ENCODE measurements at regions not wholly inside any gene's neighbourhood (a gene's known extent, or its start where the extent isn't known, plus 50 kb on each side); places are given as distances from the start of the nearest gene placed in this dataset.

DNA sequence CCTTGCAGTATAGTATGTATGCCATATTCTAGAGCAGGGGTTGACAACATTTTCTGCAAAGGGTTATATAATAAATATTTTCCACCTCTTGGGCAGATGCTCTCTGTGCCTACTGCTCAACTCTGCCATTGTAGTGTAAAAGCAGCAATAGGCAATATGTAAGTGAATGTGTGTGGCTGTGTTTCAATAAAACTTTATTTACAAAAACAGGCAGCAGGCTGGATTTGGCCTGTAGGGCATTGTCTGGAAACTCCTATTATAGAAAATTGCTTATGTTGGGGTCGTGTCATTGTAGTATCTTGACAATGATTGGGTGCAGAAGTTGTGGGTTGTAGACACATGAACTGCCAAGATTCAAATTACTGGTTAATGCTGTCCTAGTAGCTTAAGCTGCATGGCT lies 153.6 kb upstream of the CNTN3 start:
- CTCF ChIA-PET = no interaction called here
- intact Hi-C loops (cut with micrococcal nuclease) = no loop called here
- TF ChIP-seq SIN3A (IDR thresholded peaks at IDR 0.05; ENCODE audit: low read depth) (no peak), YY1 (IDR thresholded peaks at IDR 0.05; ENCODE audit: extremely low read depth, insufficient replicate concordance, low read depth, low read length) (no peak), ELF1 (IDR thresholded peaks at IDR 0.05; ENCODE audit: borderline replicate concordance, low read depth) (no peak), EZH2phosphoT487 (IDR thresholded peaks at IDR 0.05; ENCODE audit: borderline replicate concordance) (no peak), POLR2A (IDR thresholded peaks at IDR 0.05; ENCODE audit: borderline replicate concordance, extremely low read depth, insufficient read depth, insufficient read length) (no peak), SP1 (IDR thresholded peaks at IDR 0.05; ENCODE audit: low read depth) (no peak), SRF (IDR thresholded peaks at IDR 0.05; ENCODE audit: low read depth) (no peak), FOSL1 (IDR thresholded peaks at IDR 0.05; ENCODE audit: low read depth) (no peak), CEBPB (IDR thresholded peaks at IDR 0.05; ENCODE audit: low read depth) (no peak), POLR2AphosphoS5 (IDR thresholded peaks at IDR 0.05; ENCODE audit: low read depth, low read length) (no peak)
- TF ChIP-seq, protein P1, sequence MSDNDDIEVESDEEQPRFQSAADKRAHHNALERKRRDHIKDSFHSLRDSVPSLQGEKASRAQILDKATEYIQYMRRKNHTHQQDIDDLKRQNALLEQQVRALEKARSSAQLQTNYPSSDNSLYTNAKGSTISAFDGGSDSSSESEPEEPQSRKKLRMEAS (IDR thresholded peaks at IDR 0.05) = no peak
- TF ChIP-seq, protein P2, sequence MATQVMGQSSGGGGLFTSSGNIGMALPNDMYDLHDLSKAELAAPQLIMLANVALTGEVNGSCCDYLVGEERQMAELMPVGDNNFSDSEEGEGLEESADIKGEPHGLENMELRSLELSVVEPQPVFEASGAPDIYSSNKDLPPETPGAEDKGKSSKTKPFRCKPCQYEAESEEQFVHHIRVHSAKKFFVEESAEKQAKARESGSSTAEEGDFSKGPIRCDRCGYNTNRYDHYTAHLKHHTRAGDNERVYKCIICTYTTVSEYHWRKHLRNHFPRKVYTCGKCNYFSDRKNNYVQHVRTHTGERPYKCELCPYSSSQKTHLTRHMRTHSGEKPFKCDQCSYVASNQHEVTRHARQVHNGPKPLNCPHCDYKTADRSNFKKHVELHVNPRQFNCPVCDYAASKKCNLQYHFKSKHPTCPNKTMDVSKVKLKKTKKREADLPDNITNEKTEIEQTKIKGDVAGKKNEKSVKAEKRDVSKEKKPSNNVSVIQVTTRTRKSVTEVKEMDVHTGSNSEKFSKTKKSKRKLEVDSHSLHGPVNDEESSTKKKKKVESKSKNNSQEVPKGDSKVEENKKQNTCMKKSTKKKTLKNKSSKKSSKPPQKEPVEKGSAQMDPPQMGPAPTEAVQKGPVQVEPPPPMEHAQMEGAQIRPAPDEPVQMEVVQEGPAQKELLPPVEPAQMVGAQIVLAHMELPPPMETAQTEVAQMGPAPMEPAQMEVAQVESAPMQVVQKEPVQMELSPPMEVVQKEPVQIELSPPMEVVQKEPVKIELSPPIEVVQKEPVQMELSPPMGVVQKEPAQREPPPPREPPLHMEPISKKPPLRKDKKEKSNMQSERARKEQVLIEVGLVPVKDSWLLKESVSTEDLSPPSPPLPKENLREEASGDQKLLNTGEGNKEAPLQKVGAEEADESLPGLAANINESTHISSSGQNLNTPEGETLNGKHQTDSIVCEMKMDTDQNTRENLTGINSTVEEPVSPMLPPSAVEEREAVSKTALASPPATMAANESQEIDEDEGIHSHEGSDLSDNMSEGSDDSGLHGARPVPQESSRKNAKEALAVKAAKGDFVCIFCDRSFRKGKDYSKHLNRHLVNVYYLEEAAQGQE (IDR thresholded peaks at IDR 0.05; ENCODE audit: low read depth) = no peak
- TF ChIP-seq, protein P3, sequence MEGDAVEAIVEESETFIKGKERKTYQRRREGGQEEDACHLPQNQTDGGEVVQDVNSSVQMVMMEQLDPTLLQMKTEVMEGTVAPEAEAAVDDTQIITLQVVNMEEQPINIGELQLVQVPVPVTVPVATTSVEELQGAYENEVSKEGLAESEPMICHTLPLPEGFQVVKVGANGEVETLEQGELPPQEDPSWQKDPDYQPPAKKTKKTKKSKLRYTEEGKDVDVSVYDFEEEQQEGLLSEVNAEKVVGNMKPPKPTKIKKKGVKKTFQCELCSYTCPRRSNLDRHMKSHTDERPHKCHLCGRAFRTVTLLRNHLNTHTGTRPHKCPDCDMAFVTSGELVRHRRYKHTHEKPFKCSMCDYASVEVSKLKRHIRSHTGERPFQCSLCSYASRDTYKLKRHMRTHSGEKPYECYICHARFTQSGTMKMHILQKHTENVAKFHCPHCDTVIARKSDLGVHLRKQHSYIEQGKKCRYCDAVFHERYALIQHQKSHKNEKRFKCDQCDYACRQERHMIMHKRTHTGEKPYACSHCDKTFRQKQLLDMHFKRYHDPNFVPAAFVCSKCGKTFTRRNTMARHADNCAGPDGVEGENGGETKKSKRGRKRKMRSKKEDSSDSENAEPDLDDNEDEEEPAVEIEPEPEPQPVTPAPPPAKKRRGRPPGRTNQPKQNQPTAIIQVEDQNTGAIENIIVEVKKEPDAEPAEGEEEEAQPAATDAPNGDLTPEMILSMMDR (IDR thresholded peaks at IDR 0.05 in 2 of 3, conservative IDR thresholded peaks at IDR 0.05 in 1 of 3; ENCODE audit: borderline replicate concordance in 1 of 3, insufficient read depth in 1 of 3, low read depth in 2 of 3, low read length in 2 of 3) = no peak
- TF ChIP-seq, protein P4, sequence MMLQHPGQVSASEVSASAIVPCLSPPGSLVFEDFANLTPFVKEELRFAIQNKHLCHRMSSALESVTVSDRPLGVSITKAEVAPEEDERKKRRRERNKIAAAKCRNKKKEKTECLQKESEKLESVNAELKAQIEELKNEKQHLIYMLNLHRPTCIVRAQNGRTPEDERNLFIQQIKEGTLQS (IDR thresholded peaks at IDR 0.05) = no peak
- ATAC-seq (no peak), DNase-seq (ENCODE audit: low read depth, low spot score) (no peak)
- Histone ChIP-seq H3K27ac (ENCODE audit: low read depth, low read length) (no peak overlapping the region), H3K27me3 (ENCODE audit: insufficient read depth, low read length) (no peaks in the 10 kb centered on the region), H3K9me2 (ENCODE audit: insufficient read depth) (no peaks in the 10 kb centered on the region), H3K36me3 (ENCODE audit: control insufficient read depth in 1 of 2, insufficient read depth in 2 of 2, low read length in 2 of 2) (no peaks in the 10 kb centered on the region), H3K9me3 (ENCODE audit: control insufficient read depth in 1 of 2, insufficient read depth in 1 of 2, low read depth in 1 of 2, low read length in 2 of 2) (peaks cover 0 to 39% of the 10 kb centered on the region in 2 experiments; a peak in 3 of 4 replicates), H2AFZ (ENCODE audit: low read depth, low read length, poor library complexity, severe bottlenecking) (no peak overlapping the region), H3K4me3 (replicated peaks in 1 of 2; ENCODE audit: low read depth in 1 of 2, low read length in 2 of 2) (no peak overlapping the region), H3K9ac (ENCODE audit: low read length) (no peak overlapping the region), H3K4me1 (ENCODE audit: control insufficient read depth in 1 of 2, insufficient read depth in 2 of 2, low read length in 2 of 2) (no peaks in the 10 kb centered on the region), H4K20me1 (ENCODE audit: insufficient read depth) (no peaks in the 10 kb centered on the region), H3K79me2 (ENCODE audit: insufficient read depth, low read length) (no peaks in the 10 kb centered on the region), H3K4me2 (ENCODE audit: low read length) (no peak overlapping the region)
- RAD21 ChIA-PET (ENCODE audit: low non-redundant PET in 1 of 2, low total read pairs in 2 of 2, uncharacterized antibody in 2 of 2, unreplicated experiment in 2 of 2) = no interaction called here
- POLR2A ChIA-PET = no interaction called here
- BruUV-seq (replicated peaks) = no TSS peak

Measured in HCT116 (cell line).